ENCODE measurements at regions not wholly inside any gene's neighbourhood (a gene's known extent, or its start where the extent isn't known, plus 50 kb on each side); places are given as distances from the start of the nearest gene placed in this dataset.
"Not testable (repeated sequence)": the region's sequence is repeated elsewhere in the genome, so short reads cannot be mapped to it uniquely, and the experiment has no call there.

GRCh38 chr12:8285681-8286080 lies 58.3 kb upstream of the FAM90A1 start:
- not testable (repeated sequence) for TF ChIP-seq CTCF (IDR thresholded peaks at IDR 0.05 in 2 of 3, conservative IDR thresholded peaks at IDR 0.05 in 1 of 3; ENCODE audit: insufficient read depth in 2 of 3, low read depth in 1 of 3, low read length in 3 of 3); NFXL1 (CRISPR knock-in tag; IDR thresholded peaks at IDR 0.05); SP1 (CRISPR knock-in tag; IDR thresholded peaks at IDR 0.05); HDAC2 (IDR thresholded peaks at IDR 0.05); JUN (IDR thresholded peaks at IDR 0.05; ENCODE audit: borderline replicate concordance, low read depth, low read length); JUN (CRISPR knock-in tag; IDR thresholded peaks at IDR 0.05; ENCODE audit: borderline replicate concordance); ATF7 (IDR thresholded peaks at IDR 0.05); HDGF (IDR thresholded peaks at IDR 0.05)
